SK-N-SH treated with all-trans-retinoic acid at 6 μM for 48 hours (cell line): ENCODE measurements at regions not wholly inside any gene's neighbourhood (a gene's known extent, or its start where the extent isn't known, plus 50 kb on each side); places are given as distances from the start of the nearest gene placed in this dataset.
A peak's percentile ranks its signal among the peaks of the same experiment; 100 is the strongest.

ENCODE experiments used
- PATZ1 ChIP-seq: fragments of 250-450 bp; sonication (Bioruptor Pico); IDR thresholded peaks from 2 replicates; pipeline ENCODE4 v1.8.0; 2020; ENCODE audit warnings: mild to moderate bottlenecking, moderate library complexity, borderline replicate concordance
- PPARA ChIP-seq: fragments of 250-450 bp; sonication (Bioruptor Pico); IDR thresholded peaks from 2 replicates; pipeline ENCODE4 v1.5.0; 2020; ENCODE audit warnings: mild to moderate bottlenecking, borderline replicate concordance
- SNAI2 ChIP-seq: fragments of 250-450 bp; sonication (Bioruptor Pico); IDR thresholded peaks from 2 replicates; pipeline ENCODE4 v1.5.0; 2020; ENCODE audit warnings: mild to moderate bottlenecking, moderate library complexity
- TCF4 ChIP-seq: fragments of 250-450 bp; sonication (Bioruptor Pico); IDR thresholded peaks from 2 replicates; pipeline ENCODE4 v1.8.0; 2021; ENCODE audit warnings: mild to moderate bottlenecking, moderate library complexity, borderline replicate concordance
- ZFP3 ChIP-seq: fragments of 250-450 bp; sonication (Bioruptor Pico); IDR thresholded peaks from 2 replicates; pipeline ENCODE4 v1.5.0; 2020; ENCODE audit warnings: mild to moderate bottlenecking, moderate library complexity
- ZFP30 ChIP-seq: fragments of 450-650 bp; formaldehyde crosslinking; IDR thresholded peaks from 2 replicates; pipeline ENCODE4 v1.5.0; 2022; ENCODE audit warnings: mild to moderate bottlenecking, moderate library complexity
- ZNF565 ChIP-seq: fragments of 450-650 bp; formaldehyde crosslinking; conservative IDR thresholded peaks from 2 replicates; pipeline ENCODE4 v1.5.0; 2020; ENCODE audit warnings: low read depth, mild to moderate bottlenecking, moderate library complexity
- ZNF8 ChIP-seq: fragments of 450-650 bp; formaldehyde crosslinking; IDR thresholded peaks from 2 replicates; pipeline ENCODE4 v1.5.0; 2020; ENCODE audit warnings: mild to moderate bottlenecking, moderate library complexity
- TF ChIP-seq, protein P1 (sequence below): fragments of 250-450 bp; sonication (Bioruptor Pico); IDR thresholded peaks from 2 replicates; pipeline ENCODE4 v1.5.1; 2020; ENCODE audit warnings: low read depth, mild to moderate bottlenecking, moderate library complexity

DNA sequence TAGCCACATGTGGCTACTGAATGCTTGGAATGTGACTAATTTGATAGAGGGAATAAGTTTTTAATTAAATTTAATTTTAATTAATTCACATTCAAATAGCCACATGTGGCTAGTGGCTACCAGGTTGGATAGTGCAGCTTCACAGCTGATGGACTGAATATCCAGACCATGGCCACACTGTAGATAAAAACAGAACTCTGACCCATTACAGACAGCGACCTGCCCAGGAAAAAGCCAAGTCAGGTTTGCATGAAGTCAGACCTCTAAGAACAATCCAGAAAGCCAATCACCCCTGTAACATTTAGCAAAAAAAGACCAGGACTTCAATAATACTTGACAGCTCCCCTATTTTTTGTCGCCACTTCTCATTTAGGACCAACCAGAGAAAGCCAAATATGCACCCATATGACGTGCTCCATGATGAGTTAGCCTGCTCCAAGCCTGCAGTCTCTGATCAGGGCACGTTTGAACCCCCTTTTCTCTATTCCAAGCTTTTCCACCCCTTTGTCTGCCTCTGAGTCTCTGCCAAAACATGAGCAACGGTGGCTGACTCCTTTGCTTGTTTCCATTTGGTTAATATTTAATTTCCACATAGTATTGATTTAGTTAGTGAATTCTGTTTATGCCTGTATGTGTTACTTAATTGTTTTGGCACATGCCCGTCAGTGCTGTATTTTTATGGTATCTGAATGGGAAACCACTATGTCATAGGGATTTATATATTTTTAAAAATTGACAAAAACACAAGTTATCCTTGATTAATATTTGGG is 636.3 kb downstream of the UTRN start:
- TF ChIP-seq, protein P1, sequence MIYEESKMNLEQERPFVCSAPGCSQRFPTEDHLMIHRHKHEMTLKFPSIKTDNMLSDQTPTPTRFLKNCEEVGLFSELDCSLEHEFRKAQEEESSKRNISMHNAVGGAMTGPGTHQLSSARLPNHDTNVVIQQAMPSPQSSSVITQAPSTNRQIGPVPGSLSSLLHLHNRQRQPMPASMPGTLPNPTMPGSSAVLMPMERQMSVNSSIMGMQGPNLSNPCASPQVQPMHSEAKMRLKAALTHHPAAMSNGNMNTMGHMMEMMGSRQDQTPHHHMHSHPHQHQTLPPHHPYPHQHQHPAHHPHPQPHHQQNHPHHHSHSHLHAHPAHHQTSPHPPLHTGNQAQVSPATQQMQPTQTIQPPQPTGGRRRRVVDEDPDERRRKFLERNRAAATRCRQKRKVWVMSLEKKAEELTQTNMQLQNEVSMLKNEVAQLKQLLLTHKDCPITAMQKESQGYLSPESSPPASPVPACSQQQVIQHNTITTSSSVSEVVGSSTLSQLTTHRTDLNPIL (CRISPR knock-in tag): no peak
- TF ChIP-seq ZNF8 (CRISPR knock-in tag) (no peak), PPARA (CRISPR knock-in tag) (no peak), SNAI2 (no peak), PATZ1 (CRISPR knock-in tag) (no peak), ZFP3 (CRISPR knock-in tag) (no peak), ZFP30 (no peak), TCF4 (CRISPR knock-in tag) (peak; percentile 45; the same call in 1 of the 2 replicates), ZNF565 (CRISPR knock-in tag) (no peak)
